GM10248 (cell line): ENCODE measurements at regions not wholly inside any gene's neighbourhood (a gene's known extent, or its start where the extent isn't known, plus 50 kb on each side); places are given as distances from the start of the nearest gene placed in this dataset.

Experiments used
- CTCF ChIA-PET: fragments of 300-600 bp; sonication (Branson Sonifier 250); formaldehyde crosslinking; extraction: SDS; loops from one replicate; lab custom pipeline; 2021; ENCODE audit warnings: antibody characterized with exemption; lab: Yijun Ruan, JAX
- POLR2A ChIA-PET: fragments of 350-650 bp; sonication (Branson Sonifier 250); formaldehyde crosslinking; extraction: SDS; loops from one replicate; lab custom pipeline; 2020; ENCODE audit warnings: antibody characterized with exemption; lab: Yijun Ruan, JAX
- DNase-seq: peaks from one replicate; pipeline ENCODE4 v3.0.0; 2012; ENCODE audit errors: extremely low spot score
- TF ChIP-seq, protein P1 (sequence below): IDR thresholded peaks from 2 replicates; pipeline ENCODE4 v1.5.1; 2012; ENCODE audit warnings: mild to moderate bottlenecking, low read depth; ENCODE audit errors: extremely low read depth, missing control alignments, control extremely low read depth

DNA sequence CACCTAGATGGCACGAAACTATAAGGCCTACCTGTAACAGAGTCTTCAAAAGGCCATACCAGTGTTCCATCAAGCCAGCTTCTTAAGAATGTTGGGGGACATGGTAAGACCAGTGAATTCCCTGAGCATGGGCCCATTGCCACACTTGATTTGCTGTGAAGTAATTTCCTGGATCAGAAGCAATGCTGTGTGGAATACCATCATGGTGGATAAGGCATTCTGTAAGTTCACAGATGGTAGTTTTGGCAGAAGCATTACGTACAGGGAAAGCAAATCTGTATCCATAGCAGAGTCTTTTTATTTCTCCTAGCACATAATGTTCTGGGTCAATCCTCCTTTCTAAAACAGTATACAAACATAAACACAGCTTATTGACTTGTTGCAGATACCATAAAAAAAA, 89.1 kb upstream of the MAST4 start:
- no peak for DNase-seq
- ChIA-PET POLR2A (no interaction called here), CTCF (interaction anchor here (2.2 kb wide), 1 partner anchor 9 kb away, joined by 8 read pairs; no protein-coding TSS in a partner anchor)

DNA sequence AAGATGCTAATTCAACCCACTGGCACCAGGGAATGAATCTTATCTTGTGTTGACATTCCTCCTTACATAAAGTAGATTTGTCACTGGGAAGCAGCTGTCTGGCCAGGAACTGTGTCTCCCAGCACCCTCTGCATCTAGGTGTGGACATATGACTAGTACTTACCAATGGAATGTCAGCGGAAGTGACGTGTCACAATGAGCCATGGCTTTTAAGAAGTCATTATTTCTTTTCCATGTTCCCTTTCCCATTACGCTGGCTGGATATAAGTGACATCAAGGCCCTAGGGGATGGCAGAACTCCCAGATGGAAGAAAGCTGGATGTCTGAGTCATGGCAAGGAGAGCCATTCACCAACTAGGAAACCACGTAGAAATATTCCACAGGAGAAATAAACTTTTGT, 84.7 kb upstream of the MAST4 start:
- DNase-seq = no peak
- POLR2A ChIA-PET = no interaction called here
- TF ChIP-seq, protein P1, sequence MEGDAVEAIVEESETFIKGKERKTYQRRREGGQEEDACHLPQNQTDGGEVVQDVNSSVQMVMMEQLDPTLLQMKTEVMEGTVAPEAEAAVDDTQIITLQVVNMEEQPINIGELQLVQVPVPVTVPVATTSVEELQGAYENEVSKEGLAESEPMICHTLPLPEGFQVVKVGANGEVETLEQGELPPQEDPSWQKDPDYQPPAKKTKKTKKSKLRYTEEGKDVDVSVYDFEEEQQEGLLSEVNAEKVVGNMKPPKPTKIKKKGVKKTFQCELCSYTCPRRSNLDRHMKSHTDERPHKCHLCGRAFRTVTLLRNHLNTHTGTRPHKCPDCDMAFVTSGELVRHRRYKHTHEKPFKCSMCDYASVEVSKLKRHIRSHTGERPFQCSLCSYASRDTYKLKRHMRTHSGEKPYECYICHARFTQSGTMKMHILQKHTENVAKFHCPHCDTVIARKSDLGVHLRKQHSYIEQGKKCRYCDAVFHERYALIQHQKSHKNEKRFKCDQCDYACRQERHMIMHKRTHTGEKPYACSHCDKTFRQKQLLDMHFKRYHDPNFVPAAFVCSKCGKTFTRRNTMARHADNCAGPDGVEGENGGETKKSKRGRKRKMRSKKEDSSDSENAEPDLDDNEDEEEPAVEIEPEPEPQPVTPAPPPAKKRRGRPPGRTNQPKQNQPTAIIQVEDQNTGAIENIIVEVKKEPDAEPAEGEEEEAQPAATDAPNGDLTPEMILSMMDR = no peak
- CTCF ChIA-PET = interaction anchor here (0.8 kb wide), 1 partner anchor 15 kb away, joined by 3 read pairs; no protein-coding TSS in a partner anchor

More for the DNA sequence above, 89.1 kb upstream of the MAST4 start:
- TF ChIP-seq, protein P1 = no peak

DNA sequence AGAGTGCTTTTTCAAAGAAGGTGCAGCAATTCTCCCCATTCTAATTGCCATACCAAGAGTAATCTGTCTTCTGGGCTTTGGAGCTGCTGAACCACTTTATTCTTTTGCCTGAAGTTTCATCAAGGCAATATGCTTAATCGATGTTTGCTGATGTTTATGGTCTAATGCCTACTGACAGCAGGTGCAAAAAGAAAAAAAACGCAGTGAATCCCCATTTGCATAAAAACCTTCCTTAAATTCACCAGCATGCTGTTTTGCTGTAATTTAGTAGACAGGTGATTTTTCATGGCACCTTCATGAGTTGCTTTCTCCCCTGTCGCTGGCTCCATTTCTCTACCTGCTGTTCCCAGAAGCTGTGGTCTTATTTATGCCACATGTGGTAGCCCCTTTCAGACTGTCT, 83.1 kb upstream of the MAST4 start:
- no peak for DNase-seq
- POLR2A ChIA-PET = no interaction called here
- CTCF ChIA-PET = no interaction called here
- TF ChIP-seq, protein P1 = no peak

DNA sequence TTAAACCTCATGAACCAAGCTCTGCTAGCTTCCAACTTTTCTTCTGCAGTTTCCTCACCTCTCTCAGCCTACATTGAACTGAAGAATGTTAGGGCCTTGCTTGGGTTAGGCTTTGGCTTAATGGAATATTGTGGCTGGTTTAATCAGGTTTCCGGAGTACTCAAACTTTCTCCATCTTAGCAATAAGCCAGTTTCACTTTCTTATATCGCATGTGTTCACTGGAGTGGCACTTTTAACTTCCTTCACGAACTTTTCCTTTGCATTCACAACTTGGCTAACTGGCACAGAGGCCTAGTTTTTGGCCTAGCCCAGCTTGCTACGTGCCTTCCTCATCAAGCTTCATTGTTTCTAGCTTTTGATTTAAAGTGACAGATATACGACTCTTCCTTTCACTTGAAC, 81.0 kb upstream of the MAST4 start:
- ChIA-PET POLR2A (no interaction called here), CTCF (interaction anchor here (1.4 to 2.9 kb wide), 3 partner anchors 8 to 74 kb away, joined by 3 to 8 read pairs (median 3); no protein-coding TSS in a partner anchor)
- TF ChIP-seq, protein P1 = no peak
- no peak for DNase-seq

DNA sequence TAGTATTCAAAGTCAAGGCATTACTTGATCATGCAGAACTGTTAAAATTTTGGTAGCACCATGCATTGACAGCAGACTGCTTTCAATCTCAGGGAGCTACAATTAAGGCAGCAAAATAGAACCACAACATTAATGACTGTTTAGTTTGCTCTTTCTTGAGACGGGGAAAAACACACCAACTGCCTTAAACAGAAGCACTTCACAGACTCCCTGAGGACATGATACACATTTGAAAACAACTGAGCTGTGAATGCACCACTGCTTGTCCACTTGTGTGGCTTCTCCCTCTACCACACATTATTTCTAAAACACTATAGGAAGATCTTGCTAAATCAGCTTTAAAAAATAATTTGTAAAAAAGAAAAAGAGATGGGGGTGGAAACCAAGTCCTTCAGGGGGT, 79.6 kb upstream of the MAST4 start:
- POLR2A ChIA-PET = no interaction called here
- TF ChIP-seq, protein P1 = no peak
- no peak for DNase-seq
- CTCF ChIA-PET = interaction anchor here (1.3 to 2.9 kb wide), 4 partner anchors 10 to 72 kb away, joined by 3 to 8 read pairs (median 4); no protein-coding TSS in a partner anchor

DNA sequence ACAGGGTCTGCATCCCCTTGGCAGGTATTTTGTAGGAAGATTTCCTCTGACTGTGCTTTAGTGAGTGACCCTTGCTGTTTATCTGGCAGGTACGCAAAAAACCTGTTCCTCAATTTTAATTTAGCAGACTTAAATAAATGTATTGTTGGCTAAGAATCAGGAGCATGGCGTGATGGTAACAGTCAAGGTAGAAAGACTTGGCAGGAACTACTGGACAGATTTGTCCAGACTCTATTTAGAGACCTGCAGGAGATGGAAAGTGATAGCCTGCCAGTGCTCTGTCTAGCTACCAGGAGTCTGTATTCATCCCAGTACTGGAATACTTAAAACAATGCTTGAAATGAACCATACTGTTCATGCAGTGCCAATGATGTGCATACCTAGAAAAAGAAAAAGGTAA, 78.8 kb upstream of the MAST4 start:
- TF ChIP-seq, protein P1 = no peak
- ChIA-PET CTCF (interaction anchor here (1.7 to 2.9 kb wide), 2 partner anchors 10 to 11 kb away, joined by 5 to 8 read pairs; no protein-coding TSS in a partner anchor), POLR2A (no interaction called here)
- DNase-seq = no peak
